Stimulated activated CD4-positive, alpha-beta T cell treated with anti-CD3 and anti-CD28 coated beads, Interleukin-1b, Interleukin-23, amount 100 ng/mL, for 48 hours (primary cell): ENCODE measurements at regions not wholly inside any gene's neighbourhood (a gene's known extent, or its start where the extent isn't known, plus 50 kb on each side); places are given as distances from the start of the nearest gene placed in this dataset.
"Not testable (repeated sequence)": the region's sequence is repeated elsewhere in the genome, so short reads cannot be mapped to it uniquely, and the experiment has no call there.

Source experiments
- DNase-seq: peaks from one replicate; pipeline ENCODE4 v3.0.0-alpha.2; 2020

DNA sequence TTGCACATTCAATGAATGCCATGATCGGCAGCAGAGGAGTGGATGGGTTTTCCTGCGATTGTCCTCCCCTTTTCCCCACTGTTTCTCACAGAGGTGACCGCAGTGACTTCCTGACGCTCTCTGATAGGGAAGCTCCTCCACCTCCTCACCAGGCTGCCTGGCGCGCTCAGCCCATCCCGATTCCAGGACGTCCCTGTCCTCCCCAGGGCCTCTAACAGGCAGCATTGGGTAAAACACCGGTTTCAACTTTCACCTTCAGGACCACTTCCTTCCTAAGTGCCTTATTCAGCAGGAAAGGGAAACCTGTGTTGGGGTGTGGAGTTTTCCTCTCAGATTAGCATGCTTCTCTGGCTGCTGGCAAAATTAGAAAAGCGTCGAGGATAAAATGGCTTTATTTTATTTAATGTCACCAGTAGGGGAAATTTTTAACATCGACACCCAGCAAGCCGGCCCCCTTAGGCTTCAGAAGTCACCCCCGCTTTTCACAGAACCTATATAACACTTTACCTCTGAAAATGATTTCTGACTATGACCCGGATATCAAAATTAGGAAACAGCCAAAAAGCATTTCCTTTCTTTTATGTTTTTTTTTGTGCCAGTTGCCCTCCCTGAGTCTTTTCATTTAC is 570.4 kb upstream of the GJE1 start:
- DNase-seq = no peak

DNA sequence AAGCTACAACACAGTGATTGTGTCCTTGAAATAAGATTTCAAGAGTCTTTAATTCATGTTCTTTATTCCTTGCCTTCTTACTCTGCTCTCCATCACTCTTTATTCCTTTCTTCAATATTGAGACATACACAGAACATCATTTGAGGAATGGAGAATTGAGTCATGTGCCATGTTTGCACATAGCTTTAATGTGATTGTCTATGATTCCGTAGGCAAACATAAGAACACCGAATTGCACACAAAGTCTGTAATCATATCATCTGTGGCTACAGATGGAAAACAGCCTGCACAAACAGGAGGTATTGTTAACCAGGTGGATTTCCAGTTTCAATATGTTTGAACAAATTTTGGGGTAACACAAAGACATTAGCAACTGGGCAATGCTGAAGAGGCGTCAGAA is 571.6 kb upstream of the GJE1 start:
- DNase-seq = no peak

DNA sequence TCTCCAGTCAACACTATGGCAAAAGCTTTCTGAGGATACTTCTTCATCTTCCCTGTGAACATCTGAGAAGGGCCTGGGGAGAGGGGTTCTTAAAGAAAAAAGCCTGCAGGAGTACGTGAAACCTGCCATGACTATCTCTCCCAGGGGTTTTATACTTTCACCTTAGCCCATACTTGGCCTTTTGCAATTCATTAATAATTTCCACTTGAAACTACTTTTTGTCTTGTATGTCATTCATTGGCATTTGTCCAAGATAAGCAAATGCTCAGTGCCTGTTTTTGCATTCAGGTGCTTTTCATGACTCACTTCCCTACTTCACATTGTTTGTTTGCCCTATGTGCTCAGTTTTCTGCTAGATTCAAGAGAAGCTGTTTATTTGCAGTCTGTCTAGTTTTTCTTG is 580.3 kb upstream of the GJE1 start:
- no peak for DNase-seq

DNA sequence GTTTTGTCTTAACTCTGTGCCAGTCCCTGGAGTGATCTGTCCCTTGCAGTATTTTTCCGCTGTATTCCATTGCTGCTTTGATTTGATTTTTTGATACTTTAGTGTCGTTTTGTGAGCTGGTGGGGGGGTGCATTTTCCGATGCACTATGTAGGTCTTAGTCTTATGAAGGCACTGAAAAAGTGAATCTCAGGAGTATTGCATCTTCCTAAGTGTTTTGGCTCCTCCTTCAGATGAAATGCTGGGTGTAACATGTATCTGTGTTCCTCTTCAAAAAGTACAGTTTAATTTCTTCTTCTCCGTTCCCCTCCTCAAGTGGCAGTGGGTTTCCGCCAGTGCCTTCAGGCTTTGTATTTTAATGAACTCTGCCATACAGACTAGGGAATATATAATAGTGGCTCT is 580.7 kb upstream of the GJE1 start:
- DNase-seq = no peak

DNA sequence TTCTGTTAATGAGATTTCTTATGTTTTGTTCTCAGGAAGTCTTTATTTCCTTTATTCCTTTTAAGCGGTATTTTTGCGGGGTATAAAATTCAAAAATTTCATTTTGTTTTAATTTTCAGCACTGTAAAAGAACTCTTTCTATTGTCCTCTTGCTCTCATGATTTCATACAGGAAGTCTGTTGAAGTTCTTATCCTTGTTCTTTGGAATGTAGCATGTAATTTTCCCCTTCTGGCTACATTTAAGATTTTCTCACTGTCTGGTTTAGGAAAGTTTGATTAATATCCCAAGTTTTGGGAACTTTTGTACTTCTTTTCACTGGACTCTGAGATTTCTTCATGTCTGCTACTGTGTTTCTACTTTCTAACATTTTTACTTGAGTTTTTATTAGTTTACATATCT is 581.4 kb upstream of the GJE1 start:
- no peak for DNase-seq

DNA sequence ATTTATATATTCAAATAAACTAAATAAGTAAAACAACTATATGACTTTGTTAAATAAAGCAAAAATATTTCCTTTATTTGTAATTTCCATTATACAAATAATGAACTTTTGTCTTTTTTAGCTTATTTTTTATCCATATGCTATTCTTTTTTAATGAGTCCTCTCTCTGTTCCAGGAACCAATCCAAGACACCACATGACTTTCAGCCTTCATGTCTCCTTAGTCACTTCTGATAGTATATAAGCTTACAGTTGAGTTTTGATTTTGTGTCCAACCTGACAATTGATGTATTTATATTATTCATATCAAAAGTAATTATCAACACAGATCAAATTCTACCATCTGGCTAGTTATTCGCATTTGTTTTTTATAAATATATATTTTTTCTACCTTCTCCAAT is 582.3 kb upstream of the GJE1 start:
- DNase-seq = no peak

DNA sequence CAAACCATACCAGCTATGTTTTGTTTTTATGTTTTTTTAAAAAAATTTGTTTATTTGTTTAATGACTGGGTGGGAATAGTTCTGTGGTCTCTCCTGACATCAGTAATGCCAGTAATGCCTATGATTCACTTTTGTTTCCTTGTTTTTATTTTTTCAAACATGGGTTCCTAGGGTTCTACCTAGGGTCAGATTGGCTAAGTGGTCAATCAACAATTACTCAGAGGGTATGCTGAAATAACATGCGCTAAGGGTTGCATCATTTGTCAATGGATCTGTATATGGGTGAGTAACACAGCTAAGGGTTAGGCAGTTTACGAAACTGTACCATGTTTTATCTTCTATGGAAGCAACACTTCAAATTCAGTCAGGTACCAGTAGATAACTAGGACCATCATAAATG is 583.8 kb upstream of the GJE1 start:
- no peak for DNase-seq

DNA sequence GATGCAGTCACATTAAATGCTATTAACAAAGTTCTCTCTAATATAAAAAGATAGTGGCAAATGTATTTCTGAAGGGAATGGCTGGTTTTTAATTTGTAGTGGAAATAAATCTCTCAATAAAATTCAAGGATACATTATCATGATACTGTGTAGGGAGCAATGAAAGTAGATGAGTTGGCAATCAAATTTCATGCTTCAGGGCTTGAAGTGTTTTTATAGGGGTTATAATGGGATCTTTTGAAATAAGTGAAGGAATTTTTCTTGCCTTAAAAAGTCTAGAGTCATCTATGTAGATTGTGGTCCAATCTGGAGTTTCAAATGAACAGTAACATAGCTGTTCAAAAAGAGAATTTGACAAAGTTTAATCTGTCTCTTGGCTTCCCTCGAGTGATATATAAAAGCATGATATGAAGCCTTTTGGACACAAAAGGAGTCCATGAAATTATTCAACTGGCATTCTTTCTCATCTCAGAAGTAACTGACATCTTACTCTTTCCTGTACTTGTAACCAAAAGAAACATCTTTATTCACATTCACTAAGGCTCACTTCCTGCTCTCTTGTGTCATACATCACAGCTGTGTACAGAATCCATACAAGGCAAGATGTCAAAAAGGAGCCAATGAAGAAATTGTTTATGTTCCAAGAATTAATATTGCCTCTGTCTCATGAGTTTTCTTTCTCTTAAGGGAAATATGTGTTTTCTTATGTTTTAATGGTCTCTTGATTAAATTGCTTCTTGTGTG is 591.0 kb upstream of the GJE1 start:
- no peak for DNase-seq

DNA sequence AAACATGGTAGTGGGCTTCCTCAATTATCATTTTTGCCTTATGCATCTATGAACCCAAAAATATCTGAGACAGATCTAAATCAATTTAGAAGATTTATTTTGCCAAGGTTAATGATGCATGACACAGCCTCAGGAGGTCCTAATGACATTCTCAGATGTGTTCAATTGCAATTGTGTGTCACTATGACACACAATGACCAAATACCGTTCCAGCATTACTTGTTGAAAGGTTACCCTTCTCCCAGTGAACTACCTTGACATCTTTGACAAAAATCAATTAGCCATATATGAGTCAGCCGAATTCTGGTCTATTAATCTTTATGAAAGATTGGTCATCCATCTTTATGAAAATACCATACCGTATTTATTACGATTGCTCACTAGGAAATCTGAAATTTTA is 592.5 kb upstream of the GJE1 start:
- DNase-seq = no peak

DNA sequence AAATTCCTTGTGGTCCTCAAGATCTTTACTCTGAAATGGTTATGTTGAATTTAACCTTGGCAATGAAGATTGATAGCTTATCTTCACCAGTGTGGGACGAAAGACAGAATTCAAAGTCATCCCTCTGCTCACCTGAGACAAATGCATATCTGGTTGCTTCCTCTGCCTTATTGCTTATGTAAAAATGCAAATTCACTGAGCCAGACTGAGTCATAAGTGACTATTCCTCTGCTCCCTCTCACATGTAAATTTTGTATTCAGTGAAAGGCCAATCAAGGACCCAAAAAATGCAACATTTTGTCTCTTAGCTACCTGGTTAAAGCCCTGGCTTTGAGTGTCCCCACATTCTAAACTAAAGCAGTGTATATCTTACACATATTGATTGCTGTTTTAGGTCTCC is 593.1 kb upstream of the GJE1 start:
- no peak for DNase-seq

DNA sequence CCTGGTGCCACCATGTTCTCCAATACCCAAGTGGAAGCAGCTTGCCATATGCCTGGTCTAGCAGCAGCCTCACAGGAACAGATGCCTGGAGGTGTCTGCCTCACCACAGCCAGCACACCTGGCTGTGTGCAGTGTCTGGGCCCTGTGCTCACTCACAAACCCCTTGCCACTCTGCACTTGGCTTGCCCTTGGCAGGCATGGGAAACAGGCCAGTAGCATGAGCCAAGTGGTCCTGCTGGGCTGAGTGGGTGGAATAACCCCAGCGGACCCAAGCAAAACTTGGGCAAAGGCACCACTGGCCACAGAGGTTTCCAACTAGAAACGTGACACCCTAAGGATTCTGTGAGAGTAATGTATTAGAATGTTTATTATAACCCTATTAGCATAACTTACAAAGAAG is 600.5 kb upstream of the GJE1 start:
- no peak for DNase-seq

DNA sequence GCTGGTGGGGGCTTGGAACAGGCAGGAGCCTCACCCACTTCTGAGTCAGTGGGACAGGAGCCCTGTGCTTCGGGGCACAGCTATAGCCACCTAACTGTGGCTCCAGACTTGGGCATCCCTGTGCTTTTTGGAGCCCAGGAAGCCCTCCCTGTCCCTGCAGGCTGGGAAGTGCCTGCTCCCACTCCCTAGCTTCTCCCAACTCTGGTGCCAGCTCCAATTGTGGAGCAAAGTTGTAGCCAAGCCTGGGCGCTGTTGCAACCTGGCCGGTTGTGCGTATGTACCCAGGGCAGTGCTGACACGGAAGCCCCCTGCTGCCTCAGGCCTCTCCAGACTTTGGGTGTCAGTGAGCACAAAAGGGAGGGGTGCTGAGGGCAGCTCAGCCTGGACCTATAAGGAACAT is 601.7 kb upstream of the GJE1 start:
- no peak for DNase-seq

DNA sequence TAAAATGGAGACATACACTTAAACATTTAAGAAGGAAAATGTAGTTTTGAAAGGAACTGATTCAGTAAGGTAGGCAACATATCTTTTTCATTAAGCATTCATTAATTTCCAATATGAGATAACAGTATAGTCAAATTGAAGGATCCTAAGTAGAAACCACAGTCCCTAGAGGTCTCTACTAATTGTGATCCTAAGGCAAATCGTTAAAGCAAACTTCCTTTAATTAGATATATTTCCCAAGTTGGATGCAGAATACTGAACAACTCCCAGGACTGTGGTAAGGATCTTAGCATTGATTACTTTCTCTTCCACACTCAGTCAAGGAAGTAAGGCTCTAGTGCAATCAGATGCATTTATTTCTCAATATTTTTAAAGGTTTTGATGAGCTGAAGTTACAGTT is 604.1 kb upstream of the GJE1 start:
- DNase-seq = no peak

DNA sequence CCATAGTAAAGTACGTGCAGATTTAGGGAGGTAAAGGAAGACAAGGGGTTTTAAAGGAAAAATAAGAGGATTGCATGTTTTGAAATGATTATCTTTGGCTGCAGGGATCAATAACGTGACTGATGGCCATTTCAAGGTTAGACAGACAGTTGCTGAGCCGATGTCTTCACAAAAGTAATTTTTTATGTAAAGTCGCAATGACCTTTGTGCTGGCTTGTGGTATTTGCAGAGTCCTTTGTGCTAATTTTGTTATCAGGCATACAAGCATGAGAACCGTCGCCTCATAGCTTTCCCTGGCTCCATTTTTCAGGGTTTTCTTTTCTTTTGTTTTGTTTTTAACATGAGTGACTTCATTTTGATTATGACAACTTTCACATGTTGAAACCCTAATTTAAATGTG is 605.7 kb upstream of the GJE1 start:
- no peak for DNase-seq

DNA sequence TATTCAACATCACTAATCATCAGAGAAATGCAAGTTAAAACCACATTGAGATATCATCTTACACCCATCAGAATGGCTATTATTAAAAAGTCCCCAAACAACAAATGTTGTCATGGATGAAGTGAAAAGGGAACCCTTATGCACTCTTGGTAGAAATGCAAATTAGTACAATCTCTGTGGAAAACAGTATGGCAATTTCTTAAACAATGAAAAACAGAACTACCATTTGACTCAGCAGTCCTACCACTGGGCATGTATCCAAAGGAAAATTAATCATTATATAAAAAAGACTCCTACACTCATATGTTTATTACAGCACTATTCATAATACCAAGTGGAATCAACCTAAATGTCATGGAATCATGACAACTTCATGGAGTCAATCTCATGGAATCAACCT is 611.3 kb upstream of the GJE1 start:
- no peak for DNase-seq

DNA sequence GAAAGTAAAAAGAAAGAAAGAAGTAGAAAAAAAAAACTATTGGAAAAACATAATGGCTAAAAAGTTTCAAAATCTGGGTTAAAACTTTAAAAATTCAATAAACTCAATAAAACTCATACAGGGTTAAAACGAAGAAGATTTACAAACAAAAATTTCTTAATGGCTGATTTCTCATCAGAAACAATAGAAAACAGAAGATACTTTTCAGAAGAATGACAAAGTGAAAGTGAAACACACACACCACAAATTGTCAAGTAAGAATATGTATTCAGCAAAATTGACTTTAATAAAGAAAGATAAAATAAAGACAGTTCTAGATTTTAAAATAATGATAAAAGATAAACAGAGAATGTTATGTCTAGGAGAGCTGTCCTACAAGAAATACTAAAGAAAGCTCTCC is 618.9 kb upstream of the GJE1 start:
- DNase-seq = no peak

DNA sequence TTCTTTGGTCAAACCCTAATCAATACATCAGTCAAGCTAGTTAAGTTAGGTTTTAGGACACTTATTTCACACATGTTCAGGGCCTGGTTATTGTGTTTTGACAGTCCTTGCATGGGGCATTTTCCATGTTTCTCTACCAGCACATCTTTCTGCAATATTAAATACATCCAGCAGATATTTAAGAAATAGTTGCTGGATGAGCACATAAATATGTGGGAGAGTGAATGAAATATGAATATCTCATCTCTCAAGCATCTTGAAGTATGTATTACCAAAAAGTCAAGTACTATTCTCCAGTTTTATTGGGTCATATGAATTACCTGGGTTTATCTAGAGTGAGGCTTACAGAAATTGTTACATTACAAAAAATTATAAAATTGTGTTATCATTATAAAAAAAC is 621.9 kb upstream of the GJE1 start:
- no peak for DNase-seq

DNA sequence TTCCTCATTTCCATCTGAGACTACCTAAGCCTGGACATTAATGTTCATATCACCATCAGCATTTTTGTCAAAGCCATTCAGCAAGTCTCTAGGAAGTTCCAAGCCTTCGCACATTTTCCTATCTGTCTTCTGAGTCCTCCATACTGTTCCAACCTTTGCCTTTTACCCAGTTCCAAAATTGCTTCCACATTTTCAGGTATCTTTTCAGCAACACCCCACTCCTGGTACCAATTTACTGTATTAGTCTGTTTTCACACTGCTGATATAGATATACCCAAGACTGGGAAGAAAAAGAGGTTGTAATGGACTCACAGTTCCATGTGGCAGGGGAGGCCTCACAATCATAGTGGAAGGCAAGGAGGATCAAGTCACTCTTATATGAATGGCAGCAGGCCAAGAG is 626.7 kb upstream of the GJE1 start:
- DNase-seq = not testable (repeated sequence)

DNA sequence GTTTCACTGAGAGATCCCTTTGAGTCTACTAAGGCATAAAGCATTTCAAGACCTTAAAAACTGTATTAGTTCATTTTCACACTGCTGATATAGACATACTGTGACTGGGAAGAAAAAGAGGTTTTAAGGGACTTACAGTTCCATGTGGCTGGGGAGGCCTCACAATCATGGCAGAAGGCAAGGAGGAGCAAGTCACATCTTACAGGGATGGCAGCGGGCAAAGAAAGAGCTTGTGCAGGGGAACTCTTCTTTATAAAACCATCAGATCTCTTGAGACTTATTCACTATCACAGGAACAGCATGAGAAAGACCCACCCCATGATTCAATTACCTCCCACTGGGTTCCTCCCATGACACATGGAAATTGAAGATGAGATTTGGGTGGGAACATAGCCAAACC is 628.4 kb upstream of the GJE1 start:
- DNase-seq = not testable (repeated sequence)

DNA sequence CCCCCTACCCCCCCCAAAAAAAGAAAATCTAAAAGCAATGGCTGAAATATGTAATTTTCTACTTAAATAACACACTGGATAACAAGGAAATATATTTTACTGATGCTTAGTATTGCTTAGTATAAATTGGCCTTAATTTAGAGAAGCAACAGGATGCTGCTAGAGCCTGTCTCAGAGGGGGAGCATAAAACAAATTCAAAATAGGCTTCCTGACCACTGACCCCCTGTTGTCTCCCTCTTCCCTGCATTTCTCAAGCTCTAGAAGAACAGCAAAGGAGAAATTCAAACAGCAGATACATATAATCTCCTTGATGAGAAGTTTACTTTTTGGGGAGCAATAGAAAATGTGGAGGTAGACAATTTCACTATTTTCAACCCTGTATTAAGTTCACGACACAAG is 631.1 kb upstream of the GJE1 start:
- DNase-seq = no peak

DNA sequence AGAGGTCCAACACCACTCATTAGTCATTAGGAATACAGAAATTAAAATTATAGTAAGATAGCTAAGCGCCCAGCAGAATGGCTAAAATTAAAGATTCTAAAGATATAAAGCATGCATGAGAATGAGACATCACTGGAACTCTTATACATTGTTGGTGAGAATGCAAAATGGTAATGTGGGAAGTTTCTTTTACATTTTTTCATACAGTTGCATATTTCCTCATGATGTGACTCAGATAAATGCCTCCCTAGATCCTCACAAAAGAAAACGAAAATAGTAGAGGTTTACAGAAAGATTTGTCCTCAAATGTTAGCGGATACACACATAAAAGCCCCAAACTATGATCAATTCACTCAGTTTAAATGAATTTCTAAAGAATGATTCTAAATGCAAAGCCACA is 633.7 kb upstream of the GJE1 start:
- DNase-seq = no peak

DNA sequence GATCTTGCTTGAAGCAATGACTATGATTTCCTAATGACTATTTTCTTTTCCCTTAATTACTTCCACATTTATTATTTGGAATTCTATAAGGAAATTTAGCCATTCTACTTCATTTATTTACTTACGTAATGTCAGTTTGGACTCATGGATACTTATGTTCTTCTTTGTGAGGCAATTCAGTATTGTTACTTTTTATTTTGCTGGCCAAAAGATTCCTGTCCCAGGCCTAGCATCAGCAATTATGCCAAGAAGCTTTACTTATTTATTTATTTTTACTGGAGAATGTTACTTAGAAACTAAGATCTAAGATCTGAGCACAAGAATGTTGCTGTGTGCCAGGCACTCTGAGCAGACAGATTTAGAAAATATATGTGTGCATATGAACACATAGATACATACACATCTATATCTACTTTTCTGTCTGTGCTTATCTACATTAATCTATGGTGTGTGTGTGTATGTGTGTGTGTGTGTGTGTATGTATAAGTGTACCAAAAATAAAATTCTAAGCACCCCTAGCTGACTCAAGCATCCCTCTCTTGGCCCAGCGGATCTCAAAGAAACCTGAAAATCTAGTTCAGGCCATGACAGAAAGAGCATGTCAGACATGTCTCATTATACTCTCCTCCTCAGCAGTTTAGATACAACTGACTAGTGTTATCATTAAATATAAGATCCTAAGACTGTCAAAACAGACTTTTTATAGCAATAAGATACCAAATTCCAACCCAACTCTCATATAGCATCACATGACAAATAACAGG is 640.0 kb upstream of the GJE1 start:
- no peak for DNase-seq

DNA sequence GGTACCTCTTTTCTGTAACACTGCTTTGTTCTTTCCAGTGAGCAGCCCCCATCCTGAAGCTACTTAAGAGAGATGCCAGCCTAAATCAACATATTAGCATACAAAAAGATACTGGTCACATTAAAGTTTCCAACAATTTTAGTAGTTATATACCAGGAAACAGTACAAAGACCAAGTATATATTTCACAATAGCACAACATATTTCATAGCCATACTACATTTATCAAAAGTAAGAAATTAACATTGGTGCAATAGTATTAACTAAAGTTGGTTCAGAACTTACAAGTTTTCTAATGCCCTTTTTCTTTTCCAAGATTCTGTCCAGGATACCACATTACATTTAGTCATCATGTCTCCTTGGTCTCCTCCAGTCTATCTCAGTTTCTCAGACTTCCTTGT is 641.0 kb upstream of the GJE1 start:
- DNase-seq = no peak

DNA sequence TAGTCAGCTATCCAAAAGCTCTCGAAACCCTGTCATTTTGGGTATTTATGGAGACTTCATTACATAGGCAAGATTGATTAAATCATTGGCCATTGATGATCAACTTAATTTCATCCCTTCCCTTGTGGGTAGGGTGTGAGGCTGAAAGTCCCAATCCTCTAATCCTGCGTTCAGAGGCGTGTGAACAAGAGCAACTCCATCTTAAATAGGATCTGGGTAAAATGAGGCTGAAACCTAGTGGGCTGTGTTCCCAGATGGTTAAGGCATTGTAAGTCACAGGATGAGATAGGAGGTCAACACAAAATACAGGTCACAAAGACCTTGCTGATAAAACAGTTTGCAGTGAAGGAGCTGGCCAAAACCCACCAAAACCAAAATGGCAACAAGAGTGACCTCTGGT is 641.7 kb upstream of the GJE1 start:
- no peak for DNase-seq

DNA sequence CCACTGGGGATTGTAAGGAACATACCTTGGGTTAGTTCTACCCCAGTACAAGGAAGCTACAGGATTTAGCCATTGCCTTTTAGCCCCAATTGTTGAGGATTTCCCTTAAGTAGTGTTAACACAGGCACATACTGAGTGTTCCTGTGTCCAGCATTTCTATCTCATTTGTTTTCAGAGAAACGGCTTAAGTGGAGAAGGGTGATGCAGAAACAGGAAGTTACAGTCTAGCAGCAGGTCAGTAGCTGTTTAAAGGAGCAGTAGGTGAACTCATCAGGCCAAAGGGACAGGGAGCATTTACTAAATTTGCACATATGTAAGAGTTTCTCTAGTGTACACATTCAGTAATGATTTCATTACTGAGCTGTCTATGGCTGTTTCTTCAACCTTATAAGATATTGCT is 644.2 kb upstream of the GJE1 start:
- DNase-seq = no peak
